Esophagus squamous epithelium (tissue), 4 donors: ENCODE measurements at regions not wholly inside any gene's neighbourhood (a gene's known extent, or its start where the extent isn't known, plus 50 kb on each side); places are given as distances from the start of the nearest gene placed in this dataset.

ENCODE experiments used
- CTCF ChIP-seq, 6 experiments: fragments of 450-650 bp in 4 of 6; fragments of 200-600 bp in 2 of 6; sonication (generic) in 2 of 6; IDR thresholded peaks; one replicate each; pipeline ENCODE4 v1.5.1; 2016 to 2019; ENCODE audit warnings: antibody characterized with exemption in 6 of 6, mild to moderate bottlenecking in 4 of 6, moderate library complexity in 4 of 6
- POLR2A ChIP-seq, 4 donors: fragments of 450-650 bp; IDR thresholded peaks; one replicate each; pipeline ENCODE4 v1.6.1; 2017; ENCODE audit warnings: antibody characterized with exemption in 4 of 4, mild to moderate bottlenecking in 4 of 4, moderate library complexity in 3 of 4

GRCh38 chr13:74039667-74040066, 94.5 kb downstream of the KLF12 start:
- TF ChIP-seq CTCF (IDR thresholded peaks at IDR 0.05) (no peak), POLR2A (IDR thresholded peaks at IDR 0.05) (no peak)
